ENCODE measurements at regions not wholly inside any gene's neighbourhood (a gene's known extent, or its start where the extent isn't known, plus 50 kb on each side); places are given as distances from the start of the nearest gene placed in this dataset.

- TF ChIP-seq TSHZ1 (tag by site-specific recombination; IDR thresholded peaks at IDR 0.05; ENCODE audit: borderline replicate concordance) (no peak), ZNF394 (tag by site-specific recombination; IDR thresholded peaks at IDR 0.05; ENCODE audit: borderline replicate concordance) (no peak), ZNF488 (tag by site-specific recombination; IDR thresholded peaks at IDR 0.05) (no peak)
Observed at GRCh38 chr9:27808864-27809263, 235.6 kb upstream of the C9orf72 start (continued).

- no peaks in the 10 kb centered on the region for H3K9me3 ChIP-seq (ENCODE audit: control insufficient read depth, insufficient read depth, low read depth, low read length)
- no peak overlapping the region for H3K27ac ChIP-seq (ENCODE audit: extremely low read depth, low read depth, low read length)
- ChIA-PET CTCF (no interaction called here), POLR2A (no interaction called here)
- no peak overlapping the region for H3K4me3 ChIP-seq (ENCODE audit: low read depth, low read length)
- H3K4me1 ChIP-seq (ENCODE audit: control insufficient read depth, insufficient read depth, low read length): no peaks in the 10 kb centered on the region
- H3K36me3 ChIP-seq (ENCODE audit: control insufficient read depth in 2 of 2, insufficient read depth in 1 of 2, low read length in 2 of 2): no peaks in the 10 kb centered on the region
- TF ChIP-seq ZNF274 (IDR thresholded peaks at IDR 0.05; ENCODE audit: low read length): no peak
- no peak for TF ChIP-seq ZNF274 (tag by site-specific recombination; IDR thresholded peaks at IDR 0.05; ENCODE audit: borderline replicate concordance)
- TF ChIP-seq ZNF639 (tag by site-specific recombination; IDR thresholded peaks at IDR 0.05): no peak
- TF ChIP-seq ZNF426 (tag by site-specific recombination; IDR thresholded peaks at IDR 0.05): no peak
- TF ChIP-seq ZNF561 (tag by site-specific recombination; IDR thresholded peaks at IDR 0.05; ENCODE audit: borderline replicate concordance): no peak
- TF ChIP-seq ZFP41 (tag by site-specific recombination; IDR thresholded peaks at IDR 0.05; ENCODE audit: borderline replicate concordance): no peak
- TF ChIP-seq GLI4 (tag by site-specific recombination; IDR thresholded peaks at IDR 0.05): no peak
- TF ChIP-seq, protein P1, sequence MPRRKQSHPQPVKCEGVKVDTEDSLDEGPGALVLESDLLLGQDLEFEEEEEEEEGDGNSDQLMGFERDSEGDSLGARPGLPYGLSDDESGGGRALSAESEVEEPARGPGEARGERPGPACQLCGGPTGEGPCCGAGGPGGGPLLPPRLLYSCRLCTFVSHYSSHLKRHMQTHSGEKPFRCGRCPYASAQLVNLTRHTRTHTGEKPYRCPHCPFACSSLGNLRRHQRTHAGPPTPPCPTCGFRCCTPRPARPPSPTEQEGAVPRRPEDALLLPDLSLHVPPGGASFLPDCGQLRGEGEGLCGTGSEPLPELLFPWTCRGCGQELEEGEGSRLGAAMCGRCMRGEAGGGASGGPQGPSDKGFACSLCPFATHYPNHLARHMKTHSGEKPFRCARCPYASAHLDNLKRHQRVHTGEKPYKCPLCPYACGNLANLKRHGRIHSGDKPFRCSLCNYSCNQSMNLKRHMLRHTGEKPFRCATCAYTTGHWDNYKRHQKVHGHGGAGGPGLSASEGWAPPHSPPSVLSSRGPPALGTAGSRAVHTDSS (tag by site-specific recombination; IDR thresholded peaks at IDR 0.05): no peak
- no peak for TF ChIP-seq MEIS1 (CRISPR knock-in tag; IDR thresholded peaks at IDR 0.05; ENCODE audit: borderline replicate concordance)
- no peak for TF ChIP-seq ZNF391 (tag by site-specific recombination; IDR thresholded peaks at IDR 0.05; ENCODE audit: borderline replicate concordance, low read depth)
- TF ChIP-seq, protein P2, sequence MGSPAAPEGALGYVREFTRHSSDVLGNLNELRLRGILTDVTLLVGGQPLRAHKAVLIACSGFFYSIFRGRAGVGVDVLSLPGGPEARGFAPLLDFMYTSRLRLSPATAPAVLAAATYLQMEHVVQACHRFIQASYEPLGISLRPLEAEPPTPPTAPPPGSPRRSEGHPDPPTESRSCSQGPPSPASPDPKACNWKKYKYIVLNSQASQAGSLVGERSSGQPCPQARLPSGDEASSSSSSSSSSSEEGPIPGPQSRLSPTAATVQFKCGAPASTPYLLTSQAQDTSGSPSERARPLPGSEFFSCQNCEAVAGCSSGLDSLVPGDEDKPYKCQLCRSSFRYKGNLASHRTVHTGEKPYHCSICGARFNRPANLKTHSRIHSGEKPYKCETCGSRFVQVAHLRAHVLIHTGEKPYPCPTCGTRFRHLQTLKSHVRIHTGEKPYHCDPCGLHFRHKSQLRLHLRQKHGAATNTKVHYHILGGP (tag by site-specific recombination; IDR thresholded peaks at IDR 0.05): no peak
- TF ChIP-seq, protein P3, sequence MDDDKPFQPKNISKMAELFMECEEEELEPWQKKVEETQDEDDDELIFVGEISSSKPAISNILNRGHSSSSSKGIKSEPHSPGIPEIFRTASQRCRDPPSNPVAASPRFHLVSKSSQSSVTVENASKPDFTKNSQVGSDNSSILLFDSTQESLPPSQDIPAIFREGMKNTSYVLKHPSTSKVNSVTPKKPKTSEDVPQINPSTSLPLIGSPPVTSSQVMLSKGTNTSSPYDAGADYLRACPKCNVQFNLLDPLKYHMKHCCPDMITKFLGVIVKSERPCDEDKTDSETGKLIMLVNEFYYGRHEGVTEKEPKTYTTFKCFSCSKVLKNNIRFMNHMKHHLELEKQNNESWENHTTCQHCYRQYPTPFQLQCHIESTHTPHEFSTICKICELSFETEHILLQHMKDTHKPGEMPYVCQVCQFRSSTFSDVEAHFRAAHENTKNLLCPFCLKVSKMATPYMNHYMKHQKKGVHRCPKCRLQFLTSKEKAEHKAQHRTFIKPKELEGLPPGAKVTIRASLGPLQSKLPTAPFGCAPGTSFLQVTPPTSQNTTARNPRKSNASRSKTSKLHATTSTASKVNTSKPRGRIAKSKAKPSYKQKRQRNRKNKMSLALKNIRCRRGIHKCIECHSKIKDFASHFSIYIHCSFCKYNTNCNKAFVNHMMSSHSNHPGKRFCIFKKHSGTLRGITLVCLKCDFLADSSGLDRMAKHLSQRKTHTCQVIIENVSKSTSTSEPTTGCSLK (tag by site-specific recombination; IDR thresholded peaks at IDR 0.05): no peak
- no peak for TF ChIP-seq ZNF501 (tag by site-specific recombination; IDR thresholded peaks at IDR 0.05)
Observed at GRCh38 chr9:27817747-27818146, 244.5 kb upstream of the C9orf72 start.

All from HEK293 (cell line).